B cell (primary cell): ENCODE measurements at regions not wholly inside any gene's neighbourhood (a gene's known extent, or its start where the extent isn't known, plus 50 kb on each side); places are given as distances from the start of the nearest gene placed in this dataset.

ENCODE experiments used
- EZH2 ChIP-seq: IDR thresholded peaks from 2 replicates; pipeline ENCODE4 v1.6.1; 2012; ENCODE audit warnings: borderline replicate concordance, low read depth, mild to moderate bottlenecking, moderate library complexity, low read length; ENCODE audit not compliant: insufficient read depth, poor library complexity, severe bottlenecking
- TF ChIP-seq, protein P1 (sequence below): fragments of 200-600 bp; IDR thresholded peaks from one replicate; pipeline ENCODE4 v1.8.0; 2022; ENCODE audit warnings: antibody characterized with exemption, mild to moderate bottlenecking

DNA sequence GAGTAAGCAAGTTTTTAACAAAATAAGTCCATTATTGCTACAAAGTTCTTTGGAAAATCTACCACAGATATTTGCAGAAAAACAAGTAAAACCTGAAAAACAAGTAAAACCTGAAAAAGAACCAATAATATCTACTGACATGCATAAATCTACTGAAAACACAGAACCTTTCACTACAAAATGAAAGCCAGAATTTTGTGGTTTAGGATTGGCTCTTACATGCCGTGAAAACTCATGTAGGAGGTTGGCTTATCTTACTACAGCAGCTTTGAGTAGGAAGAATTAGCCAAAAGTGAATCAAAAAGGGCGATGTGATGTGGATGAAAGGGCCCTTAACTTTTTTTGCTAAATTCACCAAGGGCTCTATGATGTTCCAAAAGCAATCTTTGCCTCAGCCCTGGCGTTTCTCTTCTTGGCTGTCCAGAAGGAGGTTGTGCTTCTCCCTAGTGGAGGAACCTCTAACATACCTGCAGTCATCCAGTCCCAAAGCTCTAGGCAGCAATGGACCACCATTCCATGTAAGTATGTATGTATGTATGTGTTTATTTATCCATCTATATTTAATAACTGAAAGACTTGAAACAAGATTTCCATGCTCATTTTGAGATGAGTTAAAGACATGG lies 93.5 kb upstream of the ZNF804B start:
- TF ChIP-seq, protein P1, sequence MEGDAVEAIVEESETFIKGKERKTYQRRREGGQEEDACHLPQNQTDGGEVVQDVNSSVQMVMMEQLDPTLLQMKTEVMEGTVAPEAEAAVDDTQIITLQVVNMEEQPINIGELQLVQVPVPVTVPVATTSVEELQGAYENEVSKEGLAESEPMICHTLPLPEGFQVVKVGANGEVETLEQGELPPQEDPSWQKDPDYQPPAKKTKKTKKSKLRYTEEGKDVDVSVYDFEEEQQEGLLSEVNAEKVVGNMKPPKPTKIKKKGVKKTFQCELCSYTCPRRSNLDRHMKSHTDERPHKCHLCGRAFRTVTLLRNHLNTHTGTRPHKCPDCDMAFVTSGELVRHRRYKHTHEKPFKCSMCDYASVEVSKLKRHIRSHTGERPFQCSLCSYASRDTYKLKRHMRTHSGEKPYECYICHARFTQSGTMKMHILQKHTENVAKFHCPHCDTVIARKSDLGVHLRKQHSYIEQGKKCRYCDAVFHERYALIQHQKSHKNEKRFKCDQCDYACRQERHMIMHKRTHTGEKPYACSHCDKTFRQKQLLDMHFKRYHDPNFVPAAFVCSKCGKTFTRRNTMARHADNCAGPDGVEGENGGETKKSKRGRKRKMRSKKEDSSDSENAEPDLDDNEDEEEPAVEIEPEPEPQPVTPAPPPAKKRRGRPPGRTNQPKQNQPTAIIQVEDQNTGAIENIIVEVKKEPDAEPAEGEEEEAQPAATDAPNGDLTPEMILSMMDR, result no peak
- TF ChIP-seq EZH2, result no peak
